ENCODE measurements at regions not wholly inside any gene's neighbourhood (a gene's known extent, or its start where the extent isn't known, plus 50 kb on each side); places are given as distances from the start of the nearest gene placed in this dataset.

- in situ Hi-C loops (cut with HindIII; ENCODE audit: low sequenced_read_pairs) = no loop called here
- DNase-seq (ENCODE audit: low spot score) = no peak
Measured at GRCh38 chr11:119810478-119811232, 81.7 kb upstream of the NECTIN1 start.

DNA sequence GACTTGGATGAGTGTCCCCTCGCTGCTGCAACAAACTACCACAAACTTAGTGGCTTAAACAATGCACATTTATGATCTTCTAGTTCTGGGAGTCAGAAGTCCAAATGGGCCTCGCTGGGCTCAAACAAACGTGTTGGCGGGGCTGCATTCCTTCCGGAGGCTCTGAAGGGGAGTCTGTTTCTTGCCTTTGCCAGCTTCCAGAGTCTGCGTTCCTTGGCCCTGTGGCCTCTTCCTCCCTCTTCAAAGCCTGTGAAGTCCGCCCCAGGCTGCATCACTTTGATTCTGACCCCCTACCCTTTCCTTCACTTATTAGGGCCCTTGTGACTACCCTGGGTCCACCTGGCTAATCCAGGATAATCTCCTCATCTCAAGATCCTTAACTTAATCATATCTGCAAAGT is 80.3 kb upstream of the NECTIN1 start:
- in situ Hi-C loops (cut with HindIII; ENCODE audit: low sequenced_read_pairs) = no loop called here
- no peak for DNase-seq (ENCODE audit: low spot score)

DNA sequence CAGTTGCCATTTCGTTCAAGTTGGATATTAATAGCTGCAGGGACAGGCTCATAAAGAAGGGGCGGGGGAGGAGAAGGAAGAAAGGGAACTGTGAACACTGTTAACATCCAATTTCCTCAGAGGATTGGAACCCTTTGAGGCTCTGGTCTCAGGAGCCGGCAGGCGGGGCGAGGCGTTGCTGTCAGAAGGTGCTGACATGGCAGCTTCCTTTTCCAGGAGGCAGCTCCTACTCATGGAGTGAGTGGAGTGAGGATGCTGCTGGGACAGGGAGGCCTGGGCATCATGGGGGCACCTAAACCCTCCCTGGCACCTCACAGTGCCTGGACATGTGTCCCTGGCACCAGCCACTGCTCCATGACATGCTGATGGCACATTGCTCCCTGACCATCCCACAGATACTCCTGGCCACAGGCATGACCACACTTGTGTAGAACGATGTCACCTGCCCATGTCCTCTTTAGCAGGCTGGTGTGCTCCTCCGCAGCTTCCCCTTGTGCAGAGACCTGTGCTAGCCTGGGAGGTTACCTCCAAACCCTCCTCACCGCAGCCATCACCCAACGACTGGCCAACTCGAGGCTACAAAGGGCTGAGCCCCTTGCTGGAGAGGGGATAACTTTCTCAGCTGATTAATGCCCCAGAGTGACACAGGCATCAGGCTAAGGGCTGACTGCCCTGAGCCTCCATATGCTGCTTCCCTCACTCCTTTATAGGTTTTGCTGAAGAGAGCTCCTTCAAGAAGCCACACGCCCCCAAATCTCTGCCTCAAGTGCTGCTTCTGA is 79.6 kb upstream of the NECTIN1 start:
- no peak for DNase-seq (ENCODE audit: low spot score)
- in situ Hi-C loops (cut with HindIII; ENCODE audit: low sequenced_read_pairs) = no loop called here

DNA sequence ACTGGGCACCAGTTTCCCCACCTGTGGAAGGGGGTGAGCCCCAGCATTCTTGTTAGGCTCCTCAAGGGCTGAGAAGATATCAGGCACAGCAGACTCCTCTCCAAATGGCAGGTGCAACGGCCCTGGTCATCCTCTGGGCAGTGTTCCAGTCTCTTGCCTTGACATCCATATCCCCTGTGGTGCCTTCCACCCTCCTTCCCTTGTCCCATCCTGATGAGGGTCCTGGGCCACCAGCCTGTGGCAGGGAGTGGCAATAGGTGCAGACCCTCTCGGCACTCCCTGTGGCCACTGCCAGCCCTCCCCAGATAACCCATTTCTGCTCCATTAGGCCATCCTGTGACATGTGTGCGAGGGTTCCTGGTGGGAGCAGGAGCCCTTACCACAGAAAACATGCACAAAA is 78.8 kb upstream of the NECTIN1 start:
- DNase-seq (ENCODE audit: low spot score) = peak; percentile 25
- in situ Hi-C loops (cut with HindIII; ENCODE audit: low sequenced_read_pairs) = no loop called here

- DNase-seq (ENCODE audit: low spot score) = no peak
- in situ Hi-C loops (cut with HindIII; ENCODE audit: low sequenced_read_pairs) = no loop called here
Measured at GRCh38 chr11:119807402-119807801, 78.4 kb upstream of the NECTIN1 start.

DNA sequence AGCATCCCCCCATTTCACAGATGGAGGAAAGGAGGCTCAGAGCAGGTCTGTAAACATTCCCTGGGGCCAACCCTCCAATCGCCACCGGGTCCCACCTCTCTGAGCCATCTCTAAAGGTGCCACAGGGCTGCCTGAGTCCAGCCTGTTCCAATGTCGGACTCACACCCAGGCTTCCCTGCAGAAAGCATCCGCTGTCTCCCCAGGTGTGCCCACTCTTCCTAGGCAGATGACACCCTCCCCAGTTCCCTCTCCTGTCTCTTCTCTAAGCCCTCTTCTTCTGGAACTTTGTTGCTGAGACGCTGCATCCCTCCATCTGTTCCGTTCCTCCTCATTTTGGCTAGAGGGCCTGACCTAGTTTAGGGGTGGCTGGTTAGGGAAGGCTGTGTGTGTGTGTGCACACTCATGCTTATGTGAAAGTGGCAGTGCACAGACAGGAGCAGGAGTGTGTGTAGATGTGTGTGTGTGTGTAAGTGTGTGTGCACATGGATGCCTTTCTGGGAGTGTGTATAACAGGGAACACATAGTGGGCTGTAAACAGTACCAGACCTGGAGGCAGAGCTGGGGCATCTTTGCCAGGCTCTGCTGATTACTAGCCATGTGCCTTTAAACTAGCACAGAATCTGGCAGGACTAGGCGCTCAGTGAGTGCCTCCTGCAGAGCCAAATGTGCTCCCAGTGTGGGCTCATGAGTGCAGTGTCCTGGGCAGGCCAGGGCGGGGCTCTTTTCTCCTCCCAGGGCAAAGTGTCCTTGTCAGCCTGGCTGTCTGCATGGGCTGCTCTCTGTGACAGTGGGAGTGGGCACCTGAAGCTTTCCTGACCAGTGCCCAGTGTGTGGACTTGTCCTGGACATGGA is 77.3 kb upstream of the NECTIN1 start:
- in situ Hi-C loops (cut with HindIII; ENCODE audit: low sequenced_read_pairs) = no loop called here
- peak; percentile 95 for DNase-seq (ENCODE audit: low spot score)

DNA sequence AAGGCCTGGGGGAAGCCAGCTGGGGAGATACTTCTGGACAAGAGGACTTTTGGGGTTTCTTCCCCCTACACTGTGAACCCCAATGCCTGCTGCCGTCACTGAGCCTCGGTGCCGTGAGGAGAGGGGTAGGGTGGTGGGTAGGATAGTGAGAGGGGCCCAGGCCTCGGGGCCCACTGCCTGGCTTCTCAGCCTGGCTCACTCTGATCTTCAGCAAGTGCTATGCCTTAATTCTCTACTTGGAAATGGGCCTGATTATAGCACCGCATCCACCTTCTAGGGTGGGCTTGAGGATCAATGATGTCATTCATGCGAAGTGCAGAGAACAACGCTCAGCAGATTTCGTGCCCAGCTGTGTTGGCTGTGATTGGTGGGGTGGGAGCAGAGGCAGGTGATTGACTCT is 76.7 kb upstream of the NECTIN1 start:
- no peak for DNase-seq (ENCODE audit: low spot score)
- in situ Hi-C loops (cut with HindIII; ENCODE audit: low sequenced_read_pairs) = no loop called here

DNA sequence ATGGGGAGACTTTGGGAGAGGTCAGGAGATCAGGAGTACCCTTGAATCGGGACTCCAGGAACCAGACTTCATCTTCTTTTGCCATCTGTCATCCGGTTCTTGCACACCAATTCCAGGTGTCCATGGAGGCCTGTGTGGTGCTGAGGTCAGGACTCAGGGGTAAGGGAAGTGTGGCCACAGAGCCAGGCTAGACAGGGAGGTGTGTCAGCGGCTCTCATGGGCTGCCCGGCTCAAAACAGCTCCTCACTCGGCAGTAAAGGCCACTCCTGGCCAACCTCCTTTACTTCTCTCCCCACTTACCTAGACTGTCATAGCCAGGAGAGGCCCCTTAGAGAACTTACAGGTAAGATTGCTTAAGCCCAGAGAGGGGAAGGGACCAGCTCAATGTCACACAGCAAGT is 75.7 kb upstream of the NECTIN1 start:
- in situ Hi-C loops (cut with HindIII; ENCODE audit: low sequenced_read_pairs) = no loop called here
- DNase-seq (ENCODE audit: low spot score) = no peak

GRCh38 chr11:119803726-119804294 is 74.8 kb upstream of the NECTIN1 start:
- in situ Hi-C loops (cut with HindIII; ENCODE audit: low sequenced_read_pairs) = no loop called here
- DNase-seq (ENCODE audit: low spot score) = peak; percentile 74

- DNase-seq (ENCODE audit: low spot score) = no peak
- in situ Hi-C loops (cut with HindIII; ENCODE audit: low sequenced_read_pairs) = no loop called here
Measured at GRCh38 chr11:119803139-119803538, 74.1 kb upstream of the NECTIN1 start.

GRCh38 chr11:119802670-119803069 is 73.7 kb upstream of the NECTIN1 start:
- no peak for DNase-seq (ENCODE audit: low spot score)
- in situ Hi-C loops (cut with HindIII; ENCODE audit: low sequenced_read_pairs) = no loop called here

DNA sequence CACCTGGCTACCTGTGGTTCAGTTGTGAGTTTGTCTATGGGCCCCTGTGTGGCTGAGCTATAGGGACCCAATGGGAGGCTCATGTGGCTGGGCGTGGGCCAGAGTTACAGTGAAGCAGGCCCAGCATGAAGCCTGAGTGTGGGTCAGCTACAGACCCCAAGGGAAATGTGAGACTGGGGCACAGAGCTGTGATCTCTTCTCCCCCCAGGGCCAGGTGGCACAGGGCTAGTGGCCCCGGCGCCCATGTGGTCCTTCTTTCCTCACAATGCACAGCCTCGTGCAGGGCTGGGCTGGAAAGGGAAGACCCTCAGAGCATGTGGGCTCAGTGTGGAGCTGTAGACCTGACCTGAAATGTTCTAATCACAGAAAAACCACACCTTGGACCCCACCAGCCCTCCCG is 71.6 kb upstream of the NECTIN1 start:
- in situ Hi-C loops (cut with HindIII; ENCODE audit: low sequenced_read_pairs) = no loop called here
- no peak for DNase-seq (ENCODE audit: low spot score)

DNA sequence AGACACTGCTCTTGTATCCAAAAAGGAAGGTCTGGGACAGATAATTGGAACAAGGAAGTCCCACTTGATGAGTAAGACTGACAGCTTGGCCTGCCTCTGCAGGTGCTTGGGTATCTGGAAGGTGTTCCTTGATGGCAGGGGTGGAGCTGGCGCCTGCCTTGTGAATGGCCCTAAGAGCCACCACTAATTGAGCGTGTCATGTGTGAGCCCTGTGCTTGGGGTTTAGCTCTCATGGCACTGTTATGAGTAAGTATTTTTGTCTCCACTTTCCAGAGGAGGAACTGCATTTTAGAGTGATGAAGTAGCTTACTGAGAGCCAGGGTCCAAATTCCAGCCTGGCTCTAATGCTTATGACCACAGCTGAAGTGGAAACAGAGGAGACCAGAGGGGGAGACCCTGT is 71.2 kb upstream of the NECTIN1 start:
- DNase-seq (ENCODE audit: low spot score) = no peak
- in situ Hi-C loops (cut with HindIII; ENCODE audit: low sequenced_read_pairs) = no loop called here

DNA sequence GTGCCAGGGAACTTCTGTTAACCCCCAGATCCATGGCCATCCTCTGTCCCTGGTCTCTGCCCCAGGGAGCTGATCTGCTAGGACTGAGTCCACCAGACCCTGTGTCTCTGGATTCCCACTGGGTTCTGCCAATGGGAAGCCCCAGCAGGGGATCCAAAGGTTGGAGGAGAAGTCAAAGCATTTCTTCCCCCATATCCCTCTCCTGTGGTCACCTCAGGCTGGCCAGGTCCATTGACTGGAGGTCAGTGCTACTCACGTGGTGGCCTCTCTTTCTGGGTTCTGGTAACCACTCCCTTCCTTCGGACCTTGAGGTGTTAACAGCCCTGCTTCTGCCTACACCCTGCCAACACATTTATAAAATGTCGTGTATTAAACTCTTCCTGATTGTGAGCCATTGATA is 69.7 kb upstream of the NECTIN1 start:
- DNase-seq (ENCODE audit: low spot score) = no peak
- in situ Hi-C loops (cut with HindIII; ENCODE audit: low sequenced_read_pairs) = no loop called here

- in situ Hi-C loops (cut with HindIII; ENCODE audit: low sequenced_read_pairs) = no loop called here
- DNase-seq (ENCODE audit: low spot score) = no peak
Measured at GRCh38 chr11:119797736-119798135, 68.7 kb upstream of the NECTIN1 start.

DNA sequence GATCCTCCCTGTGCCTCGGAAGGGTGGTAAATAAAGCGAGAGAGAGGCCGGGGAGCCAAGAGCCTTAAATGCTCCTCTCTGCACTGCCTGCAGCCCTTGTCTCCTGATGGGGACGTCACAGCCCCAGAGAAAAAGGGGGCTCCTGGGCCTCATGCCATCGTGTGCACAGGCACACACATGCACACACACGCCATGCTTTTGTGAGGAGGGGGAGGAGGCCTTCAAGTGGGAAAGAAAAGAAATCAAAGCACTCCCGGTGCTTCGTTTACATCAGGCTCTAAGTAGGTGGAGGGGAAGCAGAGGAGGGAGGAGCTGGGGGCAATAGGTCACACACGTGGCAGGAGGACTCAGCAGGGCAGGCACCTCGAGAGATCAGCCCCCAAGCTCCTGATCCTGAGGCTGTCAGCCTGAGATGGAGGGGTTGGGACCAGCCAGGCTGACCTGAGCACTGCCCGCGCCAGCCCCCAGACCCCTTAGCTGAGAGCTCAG is 68.2 kb upstream of the NECTIN1 start:
- DNase-seq (ENCODE audit: low spot score) = no peak
- in situ Hi-C loops (cut with HindIII; ENCODE audit: low sequenced_read_pairs) = no loop called here

DNA sequence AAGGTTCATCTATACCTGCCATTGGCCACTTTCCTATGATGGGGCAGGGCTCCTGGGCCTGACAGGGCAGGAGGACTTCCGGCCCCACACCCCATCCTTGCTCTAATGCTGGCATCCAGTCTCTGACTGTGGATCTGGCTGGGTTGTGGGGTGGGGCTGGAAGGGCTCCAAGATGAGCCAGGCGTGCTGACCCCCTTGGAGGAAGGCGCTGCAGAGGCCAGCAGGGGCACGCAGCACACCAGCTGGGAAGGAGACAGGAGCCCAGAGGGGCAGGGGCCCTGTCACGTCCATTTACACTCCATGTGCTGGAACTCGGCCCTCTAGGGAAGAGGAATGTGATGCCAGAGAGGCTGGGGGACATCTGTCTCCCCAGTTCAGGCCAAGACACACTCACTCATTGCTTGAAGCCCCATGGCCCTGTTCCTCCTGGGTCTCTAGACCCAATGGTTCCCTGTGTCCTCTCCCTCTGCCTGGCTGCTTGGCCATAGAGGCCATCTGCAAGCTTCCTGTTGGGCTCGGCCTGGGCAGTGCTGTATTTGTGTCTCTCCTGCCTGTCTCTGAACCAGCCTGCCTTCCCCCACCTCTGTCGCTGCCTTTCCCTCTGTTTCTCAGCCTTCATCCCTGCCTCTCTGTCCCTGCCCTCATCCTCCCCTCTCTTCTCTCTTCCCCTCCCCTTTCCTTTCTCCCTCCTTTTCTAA is 67.5 kb upstream of the NECTIN1 start:
- in situ Hi-C loops (cut with HindIII; ENCODE audit: low sequenced_read_pairs) = no loop called here
- peak; percentile 55 for DNase-seq (ENCODE audit: low spot score)

DNA sequence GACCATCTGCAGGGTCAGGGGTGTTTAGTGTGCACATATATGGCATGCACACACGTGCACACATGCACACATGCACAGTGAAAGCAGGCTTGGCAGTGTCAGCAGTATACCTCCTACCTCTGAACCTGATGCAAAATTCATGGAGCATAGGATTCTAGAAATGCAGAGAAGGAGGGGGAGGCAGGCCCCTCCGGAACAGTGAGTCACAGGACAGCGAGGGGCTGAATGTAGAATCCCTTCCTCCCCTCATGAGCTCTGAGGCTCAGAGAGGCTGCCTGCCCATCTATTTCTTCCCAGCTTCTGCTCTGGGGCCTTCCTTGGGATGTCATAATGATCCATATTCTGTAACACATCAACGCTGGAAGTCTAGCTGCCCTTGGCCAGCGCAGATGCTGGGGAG is 66.7 kb upstream of the NECTIN1 start:
- in situ Hi-C loops (cut with HindIII; ENCODE audit: low sequenced_read_pairs) = no loop called here
- DNase-seq (ENCODE audit: low spot score) = no peak

- no peak for DNase-seq (ENCODE audit: low spot score)
- in situ Hi-C loops (cut with HindIII; ENCODE audit: low sequenced_read_pairs) = no loop called here
Measured at GRCh38 chr11:119795231-119795630, 66.2 kb upstream of the NECTIN1 start.
